GM23248 (cell line): ENCODE measurements at regions not wholly inside any gene's neighbourhood (a gene's known extent, or its start where the extent isn't known, plus 50 kb on each side); places are given as distances from the start of the nearest gene placed in this dataset.

Source experiments
- EZH2 ChIP-seq: fragments of 200-600 bp; sonication (generic); IDR thresholded peaks from 2 replicates; pipeline ENCODE4 v1.6.1; 2018; ENCODE audit warnings: antibody characterized with exemption, mild to moderate bottlenecking; ENCODE audit not compliant: insufficient read depth, poor library complexity, severe bottlenecking
- EZH2phosphoT487 ChIP-seq: fragments of 200-600 bp; sonication (generic); IDR thresholded peaks from 2 replicates; pipeline ENCODE4 v1.6.1; 2018; ENCODE audit warnings: antibody characterized with exemption, moderate library complexity, mild to moderate bottlenecking, low read depth; ENCODE audit not compliant: insufficient read depth

DNA sequence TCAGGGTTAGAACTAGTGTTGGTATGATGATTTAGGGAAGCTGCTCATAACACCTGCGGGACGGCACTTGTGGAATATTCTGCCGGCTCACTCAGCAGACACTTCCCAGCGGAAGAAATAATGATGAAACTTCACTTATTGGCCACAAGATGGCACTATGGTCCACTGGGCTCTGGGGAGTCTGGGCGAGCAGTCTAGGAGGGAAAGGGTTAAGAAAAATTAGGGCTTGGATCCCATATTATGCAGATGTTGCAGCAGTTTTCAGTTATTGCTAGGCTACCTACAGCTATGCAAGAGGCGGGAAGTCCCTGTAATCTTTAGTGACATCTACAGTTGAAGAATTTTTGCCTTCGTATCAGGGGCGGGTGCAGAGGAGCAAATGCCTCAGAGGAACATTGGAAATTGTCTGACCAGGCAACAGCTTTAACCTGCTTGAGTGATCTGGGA, 238.7 kb upstream of the PRSS58 start:
- TF ChIP-seq EZH2 (no peak), EZH2phosphoT487 (no peak)
